ENCODE measurements at regions not wholly inside any gene's neighbourhood (a gene's known extent, or its start where the extent isn't known, plus 50 kb on each side); places are given as distances from the start of the nearest gene placed in this dataset.
"Not testable (repeated sequence)": the region's sequence is repeated elsewhere in the genome, so short reads cannot be mapped to it uniquely, and the experiment has no call there.

DNA sequence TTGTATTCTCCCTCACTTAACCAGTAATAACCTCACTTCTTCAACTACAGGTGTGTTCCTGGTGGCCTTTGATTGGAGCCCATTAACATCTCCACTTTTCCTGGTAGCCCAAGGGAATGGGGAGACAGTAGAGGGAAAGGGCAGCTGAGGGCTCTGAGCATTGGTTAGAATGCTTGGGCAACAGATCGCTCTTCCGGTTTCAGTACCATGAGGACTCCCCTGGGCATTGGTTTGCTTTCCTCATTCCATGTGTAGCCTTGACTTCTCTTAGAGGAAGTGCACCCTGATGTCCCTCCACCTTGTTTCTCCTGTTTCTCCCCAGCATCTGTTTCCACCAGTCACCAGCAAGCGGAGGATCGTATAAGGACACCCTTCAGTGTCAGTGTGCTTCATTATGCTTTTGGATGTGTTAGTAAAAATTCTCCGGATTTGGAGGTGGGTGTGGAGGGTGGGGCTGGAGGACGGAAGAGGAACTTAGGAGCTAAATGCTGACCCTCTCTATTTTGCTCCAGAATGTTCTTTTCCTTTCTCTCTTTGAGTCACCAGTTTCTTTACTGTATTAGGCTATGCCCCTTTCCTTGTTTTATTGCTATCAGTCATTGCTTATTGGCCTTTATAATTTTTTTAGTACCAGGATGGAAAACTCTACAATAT, 50.6 kb upstream of the ZNG1B start:
- H3K36me3 ChIP-seq; H3K9me3 ChIP-seq; H3K4me1 ChIP-seq; intact Hi-C loops (cut with DNase I; ENCODE audit: low total_unique reads); H3K27ac ChIP-seq; H3K27me3 ChIP-seq; DNase-seq; H3K4me3 ChIP-seq: not testable (repeated sequence)

DNA sequence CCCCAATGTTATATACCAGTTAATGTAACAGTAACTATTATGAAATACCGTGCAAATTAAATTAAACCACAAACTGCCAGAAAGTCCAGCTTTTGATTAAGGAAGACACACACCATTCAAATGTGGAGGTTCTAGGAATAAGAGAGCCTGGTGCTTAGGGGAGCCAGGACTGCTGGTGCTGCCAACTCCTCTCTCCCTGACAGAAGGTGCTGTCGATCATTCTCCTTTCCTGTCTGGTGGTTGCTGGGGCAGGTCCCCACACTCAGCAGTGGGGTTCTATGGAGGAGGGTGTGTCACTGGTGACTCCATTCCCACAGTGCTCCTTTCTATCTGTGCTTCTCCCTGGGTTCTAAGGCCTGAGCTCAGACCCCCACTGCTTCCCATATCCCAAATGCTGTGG, 57.9 kb upstream of the ZNG1B start:
- intact Hi-C loops (cut with DNase I; ENCODE audit: low total_unique reads); DNase-seq; H3K27ac ChIP-seq; H3K9me3 ChIP-seq; H3K4me1 ChIP-seq; H3K36me3 ChIP-seq; H3K27me3 ChIP-seq; H3K4me3 ChIP-seq: not testable (repeated sequence)

GRCh38 chr2:113376913-113377445, 60.5 kb upstream of the ZNG1B start:
- no peak for DNase-seq
- Histone ChIP-seq H3K36me3 (no peaks in the 10 kb centered on the region), H3K4me3 (no peak overlapping the region), H3K9me3 (no peaks in the 10 kb centered on the region), H3K4me1 (no peaks in the 10 kb centered on the region), H3K27ac (no peak overlapping the region), H3K27me3 (peaks cover 0 to 8% of the 10 kb centered on the region in 2 donors)
- intact Hi-C loops (cut with DNase I; ENCODE audit: low total_unique reads): no loop called here
- TF ChIP-seq CTCF (IDR thresholded peaks at IDR 0.05): no peak

- intact Hi-C loops (cut with DNase I; ENCODE audit: low total_unique reads): no loop called here
- DNase-seq: no peak
- Histone ChIP-seq H3K27ac (no peak overlapping the region), H3K4me3 (no peak overlapping the region), H3K4me1 (no peaks in the 10 kb centered on the region), H3K27me3 (peaks cover 0 to 8% of the 10 kb centered on the region in 2 donors), H3K9me3 (no peaks in the 10 kb centered on the region), H3K36me3 (no peaks in the 10 kb centered on the region)
- no peak for TF ChIP-seq CTCF (IDR thresholded peaks at IDR 0.05)
These were observed 61.1 kb upstream of the ZNG1B start for GRCh38 chr2:113376253-113376912.

GRCh38 chr2:113374857-113375256, 62.6 kb upstream of the ZNG1B start:
- H3K27ac ChIP-seq, H3K4me3 ChIP-seq, DNase-seq, H3K9me3 ChIP-seq, H3K36me3 ChIP-seq, H3K4me1 ChIP-seq: not testable (repeated sequence)
- peaks cover 0 to 11% of the 10 kb centered on the region in 2 donors for H3K27me3 ChIP-seq
- intact Hi-C loops (cut with DNase I; ENCODE audit: low total_unique reads): loop anchor here (5.0 kb wide), 1 partner anchor 173 kb away; no protein-coding TSS in a partner anchor

DNA sequence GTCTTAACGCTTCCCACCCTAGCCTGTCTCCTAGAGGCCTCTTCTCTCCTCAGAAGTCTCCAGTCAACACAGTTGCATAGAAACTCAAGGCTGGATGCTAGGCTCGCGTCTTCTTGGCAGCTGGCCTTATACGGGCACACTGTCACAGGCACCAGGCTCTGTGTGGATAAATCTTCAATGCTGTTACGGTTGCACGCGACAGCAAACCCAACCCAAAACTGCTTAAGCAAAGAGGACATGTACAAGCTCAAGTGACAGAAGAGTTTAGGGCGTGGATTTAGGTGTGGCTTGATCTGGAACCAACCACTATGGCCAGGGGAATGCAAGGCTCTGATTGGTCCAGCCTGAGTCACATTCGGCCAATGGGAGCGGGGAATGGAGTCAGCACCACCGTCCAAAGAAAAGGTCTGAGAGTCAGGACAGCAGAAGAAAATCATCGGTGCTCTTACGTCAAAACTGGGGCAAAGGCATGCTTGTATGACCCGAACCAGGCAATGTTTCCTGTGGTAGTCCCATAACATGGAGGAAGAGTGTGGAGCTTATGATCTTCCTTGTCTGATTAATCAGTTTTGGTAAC, 65.1 kb upstream of the ZNG1B start:
- H3K4me1 ChIP-seq, H3K4me3 ChIP-seq, H3K27ac ChIP-seq, H3K36me3 ChIP-seq, H3K9me3 ChIP-seq, DNase-seq: not testable (repeated sequence)
- intact Hi-C loops (cut with DNase I; ENCODE audit: low total_unique reads): loop anchor here (2.0 to 5.0 kb wide), 2 partner anchors 124 to 170 kb away; no protein-coding TSS in a partner anchor
- peaks cover 0 to 11% of the 10 kb centered on the region in 2 donors for H3K27me3 ChIP-seq

- peaks cover 0 to 11% of the 10 kb centered on the region in 2 donors for H3K27me3 ChIP-seq
- no peak overlapping the region for H3K27ac ChIP-seq
- no peak overlapping the region for H3K4me3 ChIP-seq
- intact Hi-C loops (cut with DNase I; ENCODE audit: low total_unique reads): loop anchor here (5.0 kb wide), 1 partner anchor 168 kb away; no protein-coding TSS in a partner anchor
- DNase-seq: peak; percentile 58 to 74
- no peaks in the 10 kb centered on the region for H3K36me3 ChIP-seq
- peak; percentile 67 to 86 for TF ChIP-seq CTCF (IDR thresholded peaks at IDR 0.05)
- no peaks in the 10 kb centered on the region for H3K9me3 ChIP-seq
- H3K4me1 ChIP-seq: peaks cover 0 to 4% (median 1%) of the 10 kb centered on the region in 4 donors
These were observed 66.9 kb upstream of the ZNG1B start for GRCh38 chr2:113370478-113371091.
